M059J (cell line): ENCODE measurements at regions not wholly inside any gene's neighbourhood (a gene's known extent, or its start where the extent isn't known, plus 50 kb on each side); places are given as distances from the start of the nearest gene placed in this dataset.

ENCODE experiments used
- DNase-seq: peaks from one replicate; pipeline ENCODE4 v3.0.0-alpha.2; 2012; ENCODE audit warnings: low read depth

DNA sequence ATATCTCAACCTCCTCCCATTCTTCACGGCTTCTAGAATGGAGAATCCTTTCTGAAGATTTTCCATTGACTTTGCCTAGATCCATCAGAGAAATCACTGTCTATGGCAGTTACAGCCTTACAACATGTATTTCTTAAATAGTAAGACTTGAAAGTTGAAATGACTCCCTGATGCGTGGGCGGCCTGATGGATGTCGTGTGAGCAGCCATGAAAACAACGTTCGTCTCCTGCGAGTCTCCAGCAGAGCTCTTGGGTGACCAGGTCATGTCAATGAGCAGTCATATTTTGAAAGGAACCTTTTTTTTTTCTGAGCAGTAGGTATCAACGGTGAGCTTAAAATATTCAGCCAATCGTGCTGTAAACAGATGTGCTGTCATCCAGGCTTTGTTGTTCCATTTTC lies 139.9 kb upstream of the C14orf180 start:
- no peak for DNase-seq

DNA sequence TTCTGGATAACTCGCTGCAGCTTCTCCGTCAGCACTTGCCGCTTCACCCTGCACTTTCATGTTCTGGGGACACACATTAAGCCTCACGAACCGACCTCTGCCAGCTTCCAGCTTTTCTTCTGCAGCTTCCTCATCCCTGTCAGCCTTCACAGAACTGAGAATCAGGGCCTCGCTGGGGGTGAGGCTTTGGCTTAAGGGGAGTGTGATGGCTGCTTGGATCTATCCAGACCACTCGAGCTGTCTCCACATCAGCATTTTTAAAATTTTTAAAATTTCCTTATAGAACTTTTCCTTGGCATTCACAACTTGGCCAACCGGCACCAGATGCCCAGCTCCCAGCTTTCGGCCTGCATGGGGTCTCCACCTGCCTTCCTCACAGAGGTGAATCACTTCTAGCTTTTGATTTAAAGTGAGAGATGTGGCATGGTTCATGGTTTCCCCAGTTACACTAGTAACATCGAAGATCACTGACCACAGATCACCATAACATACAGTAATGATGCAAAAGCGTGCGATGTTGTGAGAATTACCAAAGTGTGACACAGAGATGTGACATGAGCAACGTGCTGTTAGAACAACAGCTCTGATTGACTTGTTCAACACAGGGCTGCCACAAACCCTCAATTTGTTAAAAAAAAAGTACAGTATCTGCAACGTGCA lies 139.1 kb upstream of the C14orf180 start:
- DNase-seq: no peak

DNA sequence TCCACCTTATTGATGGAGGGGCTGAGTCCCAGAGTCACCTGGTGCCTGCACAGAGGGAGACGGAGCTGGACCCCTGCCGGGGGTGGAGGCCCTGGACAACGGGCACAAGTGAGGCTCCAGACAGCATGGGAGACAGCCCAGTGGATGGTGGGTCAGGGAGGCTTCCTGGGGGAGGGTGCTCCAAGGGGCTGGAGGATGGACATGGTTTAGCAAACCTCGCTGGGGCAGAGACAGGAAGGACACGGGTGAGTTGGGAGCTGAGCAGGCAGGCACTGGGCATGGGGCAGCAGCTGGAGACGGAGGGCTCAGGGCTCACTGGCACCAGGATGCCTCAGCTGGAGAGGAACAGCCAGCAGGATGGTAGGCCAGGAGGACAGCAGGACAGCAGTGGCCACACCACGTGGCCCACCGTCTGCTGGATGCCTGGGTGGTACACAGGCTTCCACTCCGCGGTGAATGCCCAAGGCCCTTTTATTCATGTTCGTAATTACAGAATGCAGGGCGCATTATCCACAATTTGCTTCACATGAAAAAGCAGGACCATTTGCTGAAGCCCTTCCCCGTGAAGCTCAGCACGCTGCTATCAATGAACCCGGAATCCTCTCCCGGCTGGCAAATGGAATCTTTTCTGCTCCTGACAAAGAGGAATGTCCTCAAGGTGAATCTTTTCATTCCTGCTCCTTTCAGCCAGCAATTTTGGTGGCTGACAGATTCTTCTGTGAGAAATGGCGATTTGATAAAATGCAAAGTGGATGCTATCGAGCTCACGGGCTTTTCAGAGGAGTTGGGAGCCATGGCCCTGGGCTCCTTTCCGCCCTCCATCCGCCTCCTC lies 138.1 kb upstream of the C14orf180 start:
- no peak for DNase-seq

DNA sequence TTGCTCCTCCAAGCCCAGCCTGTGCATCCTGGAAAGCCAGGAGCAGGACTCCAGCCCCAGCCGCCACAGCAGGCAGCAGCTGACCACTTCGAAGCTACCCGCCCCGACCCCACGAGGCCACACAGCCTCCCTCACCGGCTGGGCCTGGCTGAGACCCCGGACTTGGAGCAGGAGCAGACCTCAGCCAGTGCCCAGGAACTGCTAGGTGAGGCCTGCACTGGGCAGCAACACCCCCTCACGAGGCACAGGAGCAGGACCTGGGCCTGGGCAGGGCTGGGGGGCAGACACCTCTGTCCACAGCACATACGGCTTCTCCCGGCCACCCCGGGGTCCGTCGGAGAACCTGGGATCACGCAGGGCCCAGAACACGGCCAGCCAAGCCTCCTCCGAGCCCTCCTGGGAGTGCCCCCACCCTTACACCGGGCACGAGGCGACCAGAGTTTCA lies 137.4 kb upstream of the C14orf180 start:
- no peak for DNase-seq

DNA sequence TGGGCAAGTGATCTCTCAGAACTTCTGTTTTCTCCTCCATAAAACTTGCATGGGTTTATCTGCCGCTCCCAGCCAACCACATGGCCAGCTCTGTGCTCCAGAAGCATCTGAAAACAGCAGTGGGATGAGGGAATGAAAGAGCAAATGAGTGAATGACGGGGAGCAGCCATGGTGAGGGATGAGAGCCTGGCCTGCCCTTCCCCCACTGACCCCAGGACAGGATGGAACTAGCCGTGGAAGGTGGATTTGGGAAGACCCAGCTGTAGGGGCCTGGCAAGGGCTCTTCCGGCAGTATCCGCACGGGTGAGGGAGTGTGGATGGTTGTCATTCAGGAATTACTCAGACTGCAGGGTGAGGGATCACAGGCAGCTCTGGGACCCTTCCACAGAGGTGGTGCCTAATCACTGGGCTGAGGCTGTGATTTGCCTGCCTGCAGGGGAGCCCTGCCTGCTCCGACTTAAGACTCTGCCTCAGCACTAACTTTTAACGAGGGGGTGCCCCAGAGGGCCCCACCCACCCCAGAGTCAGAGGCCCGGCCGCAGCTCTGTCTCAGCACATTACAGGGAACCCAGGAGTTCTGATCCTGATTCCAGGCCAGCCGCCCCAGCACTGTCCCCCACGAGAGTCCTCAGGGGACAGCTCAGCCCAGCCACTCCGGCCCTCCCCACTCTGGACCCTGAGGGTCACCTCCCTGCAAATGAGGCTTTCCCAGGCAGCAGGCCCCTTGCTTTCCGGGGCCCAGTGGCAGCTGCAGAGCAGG lies 136.8 kb upstream of the C14orf180 start:
- DNase-seq: no peak

DNA sequence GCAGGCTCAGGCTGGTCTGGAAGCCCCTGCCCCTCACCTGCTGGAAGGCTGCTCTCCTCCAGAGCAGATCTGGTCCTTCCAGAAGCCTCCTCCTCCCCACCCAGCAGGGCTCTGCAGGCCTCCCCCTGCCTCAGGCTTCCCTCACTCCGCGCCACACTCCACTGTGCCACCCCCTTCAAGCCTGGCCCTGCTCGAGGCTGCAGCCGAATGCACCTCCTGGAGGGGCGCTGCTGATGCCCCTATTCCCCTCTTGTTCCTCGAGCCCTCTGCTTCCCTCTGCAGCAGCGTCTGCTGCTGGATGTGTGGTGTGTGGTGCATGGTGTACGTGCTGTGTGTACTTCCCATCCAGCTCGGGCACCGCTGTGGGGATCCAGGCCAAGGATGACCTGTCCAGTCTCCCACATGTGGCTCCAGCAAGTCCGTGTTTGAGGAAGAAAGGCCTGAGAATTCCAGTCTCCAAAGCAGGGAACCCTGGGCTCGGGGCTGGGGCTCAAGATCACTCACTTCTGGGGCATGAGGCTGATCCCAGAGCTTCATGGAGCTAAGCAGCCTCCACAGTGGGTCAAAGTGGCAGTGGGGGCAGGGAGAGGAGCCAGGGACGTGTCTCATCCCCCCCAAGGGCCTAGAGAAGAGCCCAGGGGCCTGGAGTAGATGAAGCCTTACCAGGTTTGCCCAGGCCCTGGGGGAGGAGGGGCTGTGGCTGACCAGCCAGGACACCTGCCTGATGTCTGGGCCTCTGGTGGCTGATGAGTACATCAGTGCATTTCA lies 136.0 kb upstream of the C14orf180 start:
- no peak for DNase-seq

DNA sequence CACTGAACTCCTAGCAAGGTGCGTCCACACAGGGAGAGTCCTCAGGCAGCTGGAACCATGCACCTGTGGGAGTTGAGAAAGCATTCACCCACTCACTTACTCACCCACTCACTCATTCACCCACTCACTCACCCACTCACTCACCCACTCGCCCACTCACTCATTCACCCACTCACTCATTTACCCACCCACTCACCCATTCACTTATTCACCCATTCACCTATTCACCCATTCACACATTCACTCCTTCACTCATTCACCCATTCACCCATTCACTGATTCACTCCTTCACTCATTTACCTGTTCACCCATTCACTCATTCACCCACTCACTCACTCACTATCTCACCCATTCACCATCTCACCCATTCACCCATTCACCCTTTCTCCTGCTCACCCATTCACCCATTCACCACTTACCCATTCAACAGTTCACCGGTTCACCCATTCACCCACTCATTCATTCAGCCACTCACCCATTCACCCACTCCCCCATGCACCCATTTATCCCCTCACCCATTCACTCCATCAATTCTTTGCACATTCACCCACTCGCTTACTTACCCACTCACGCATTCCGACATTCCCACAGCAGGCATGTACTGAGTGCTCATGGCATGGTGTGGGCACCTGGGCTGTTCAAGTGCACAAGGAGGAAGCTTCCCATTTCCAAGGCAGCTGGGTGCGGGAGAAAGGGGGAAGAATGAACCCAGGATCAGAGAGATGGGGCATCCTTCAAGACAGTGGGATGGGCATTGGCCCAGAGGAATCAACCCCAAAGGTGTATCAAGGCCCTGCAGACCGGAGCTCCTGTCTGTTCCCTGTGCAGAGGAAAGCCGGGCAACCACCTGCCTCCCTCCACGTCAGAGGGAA lies 135.2 kb upstream of the C14orf180 start:
- DNase-seq: no peak

DNA sequence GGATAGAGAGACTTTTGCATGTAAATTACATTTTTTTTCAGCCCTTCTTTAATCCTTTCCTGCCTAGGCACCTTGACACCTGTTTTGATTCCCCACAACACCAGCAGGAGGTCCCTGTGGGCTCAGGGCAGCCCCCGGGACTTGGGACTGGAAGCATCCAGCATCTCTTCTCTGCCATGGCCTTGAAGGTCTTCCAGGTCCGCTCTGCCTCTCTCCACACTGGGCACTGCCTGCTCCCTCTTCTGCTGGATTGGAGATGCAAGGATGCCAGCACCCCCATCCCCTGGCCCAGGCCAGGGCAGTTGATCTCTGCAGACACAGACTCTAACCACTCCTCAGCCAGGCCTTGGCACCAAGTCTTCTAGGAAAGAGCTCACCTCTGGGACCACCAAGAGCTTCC lies 134.5 kb upstream of the C14orf180 start:
- DNase-seq: no peak

DNA sequence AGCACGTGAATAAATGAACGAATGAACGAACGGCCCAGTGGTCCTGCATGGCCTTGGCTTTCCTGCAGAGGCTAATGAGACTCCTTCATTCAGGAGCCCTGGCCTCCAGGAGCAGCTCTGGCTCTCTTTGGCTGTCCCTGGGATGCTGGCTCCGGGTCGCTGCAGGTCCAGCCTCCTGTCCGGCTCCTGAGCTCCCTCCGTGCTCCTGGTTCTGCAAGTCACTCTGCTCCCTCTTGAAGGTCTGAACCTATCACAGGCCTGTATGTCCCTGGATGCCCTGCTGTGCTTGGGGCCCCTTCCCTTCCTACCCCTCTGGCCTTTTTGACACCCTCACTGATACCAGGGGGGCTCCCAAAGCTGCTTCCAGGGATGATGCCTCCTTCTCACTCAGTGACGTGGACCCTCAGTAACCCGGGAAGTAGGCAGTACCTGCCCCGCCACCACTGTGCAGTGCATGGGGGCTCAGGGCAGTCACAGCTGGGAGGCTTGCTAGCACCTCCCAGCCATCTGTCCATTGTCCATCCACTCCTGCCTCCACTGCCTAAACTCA lies 133.7 kb upstream of the C14orf180 start:
- no peak for DNase-seq

DNA sequence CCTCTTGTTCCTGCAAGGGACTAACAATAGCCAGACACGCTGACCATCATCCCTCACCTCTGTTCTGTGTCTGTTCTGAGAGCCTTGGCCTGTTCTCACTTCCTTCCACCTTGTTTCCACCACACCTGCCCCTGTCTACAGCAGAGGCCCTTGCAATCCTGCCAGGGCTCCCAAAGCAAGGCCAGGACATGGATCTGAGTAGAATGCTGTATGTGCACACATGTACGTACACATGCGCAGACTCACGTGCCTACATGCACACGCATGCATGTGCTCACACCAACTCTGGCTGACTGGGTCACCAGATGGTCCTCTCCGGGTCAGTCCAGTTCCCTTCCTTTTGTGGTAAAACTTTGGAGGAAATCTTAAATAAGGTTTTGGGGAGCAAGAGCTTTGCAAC lies 133.0 kb upstream of the C14orf180 start:
- no peak for DNase-seq

DNA sequence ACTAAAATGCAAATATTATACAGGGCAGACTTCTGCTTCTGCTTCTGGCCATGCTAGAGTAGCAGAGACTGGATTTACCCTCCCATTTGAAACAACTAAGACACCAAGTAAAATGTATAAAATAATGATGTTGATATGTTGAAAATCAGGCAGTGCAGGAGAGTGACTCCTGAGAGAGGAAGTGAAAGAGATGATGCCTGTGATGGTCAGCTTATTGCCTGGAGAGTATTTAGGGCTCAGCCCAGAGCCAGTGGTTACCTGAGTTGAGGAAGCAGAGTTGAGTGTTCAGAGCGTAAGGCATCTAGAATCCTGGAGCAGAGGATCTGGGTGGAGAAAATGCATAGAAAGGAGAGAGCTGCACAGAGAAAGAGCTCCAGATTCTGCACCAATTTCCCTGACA lies 131.8 kb upstream of the C14orf180 start:
- DNase-seq: no peak

DNA sequence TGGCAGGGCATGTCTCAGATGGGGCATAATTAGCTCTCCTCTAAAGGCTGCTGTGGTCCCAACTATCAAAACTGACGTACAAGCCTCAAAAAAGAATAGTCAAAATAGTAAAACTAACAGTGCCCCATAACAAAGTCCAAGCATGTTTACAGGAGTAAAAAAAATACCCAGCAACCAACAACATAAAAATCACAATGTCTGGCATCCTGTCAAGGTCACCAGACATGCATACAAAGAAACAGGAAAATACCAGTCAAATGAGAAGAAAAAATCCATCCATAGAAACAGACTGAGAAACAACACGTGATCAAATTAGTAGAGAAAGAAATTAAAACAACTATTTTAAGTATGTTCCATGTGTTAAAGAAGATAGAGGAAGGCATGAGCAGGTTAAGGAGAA lies 131.2 kb upstream of the C14orf180 start:
- DNase-seq: no peak

DNA sequence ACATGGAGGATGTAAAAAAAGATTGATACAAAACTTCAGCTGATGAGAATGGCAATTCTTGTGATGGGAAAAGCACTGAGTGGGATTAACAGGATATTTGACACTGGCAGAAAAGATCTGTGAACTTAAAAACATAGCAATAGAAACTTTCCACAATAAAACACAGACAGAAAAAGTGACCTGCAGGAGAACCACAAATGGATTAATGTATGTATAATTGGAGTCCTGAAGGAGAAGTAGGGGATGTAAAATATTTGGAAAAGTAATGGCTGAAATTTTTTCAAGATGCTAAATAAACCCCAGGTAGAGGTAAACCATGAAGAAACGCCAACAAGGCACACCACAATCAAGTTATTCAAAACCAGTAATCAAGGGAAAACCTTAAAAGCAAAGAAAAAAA lies 130.8 kb upstream of the C14orf180 start:
- no peak for DNase-seq

DNA sequence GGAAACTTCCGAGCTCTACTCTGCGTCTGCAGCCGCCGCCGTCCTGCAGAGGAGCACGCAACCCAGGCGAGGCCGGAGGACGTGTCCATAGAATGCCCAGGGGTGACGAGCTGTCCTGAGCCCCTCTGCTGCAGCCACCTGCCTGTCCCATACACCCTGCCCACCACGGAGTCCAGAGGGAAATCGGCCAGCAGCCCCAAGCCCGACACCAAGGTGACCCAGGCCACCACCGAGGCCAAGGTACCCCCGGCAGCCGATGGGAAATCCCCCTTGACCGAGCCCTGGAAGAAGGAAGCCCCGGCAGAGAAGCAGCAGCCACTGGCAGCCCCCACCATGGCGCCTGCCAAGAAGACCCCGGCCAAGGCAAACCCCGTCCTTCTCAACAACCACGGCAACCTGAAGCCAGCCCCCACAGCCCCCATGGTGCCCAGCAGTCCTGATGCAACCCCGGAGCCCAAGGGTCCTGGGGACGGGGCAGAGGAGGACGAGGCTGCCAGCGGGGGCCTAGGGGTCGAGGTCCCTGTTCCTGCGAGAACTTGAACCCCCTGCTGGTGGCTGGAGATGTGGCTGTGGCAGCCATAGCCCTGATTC lies 128.7 kb upstream of the C14orf180 start:
- DNase-seq: no peak

DNA sequence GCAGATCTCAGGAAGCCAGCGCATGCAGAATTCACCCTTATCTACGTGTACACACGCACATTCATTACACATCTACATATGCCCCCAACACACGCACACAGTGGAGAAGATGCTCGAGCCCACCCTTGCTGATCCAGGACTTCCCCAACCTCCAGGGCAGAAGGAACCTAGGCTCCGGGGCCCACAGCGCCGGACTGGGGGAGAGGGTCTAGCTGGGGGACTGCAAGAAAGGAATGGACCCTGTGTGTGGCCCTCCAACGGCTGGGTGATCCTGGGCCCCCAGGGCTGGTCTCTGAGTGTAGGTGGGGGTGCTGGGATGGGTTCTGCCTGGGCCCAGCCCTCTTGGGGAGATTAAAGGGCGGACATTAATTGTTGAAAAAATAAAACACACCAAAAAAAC lies 128.1 kb upstream of the C14orf180 start:
- DNase-seq: no peak

DNA sequence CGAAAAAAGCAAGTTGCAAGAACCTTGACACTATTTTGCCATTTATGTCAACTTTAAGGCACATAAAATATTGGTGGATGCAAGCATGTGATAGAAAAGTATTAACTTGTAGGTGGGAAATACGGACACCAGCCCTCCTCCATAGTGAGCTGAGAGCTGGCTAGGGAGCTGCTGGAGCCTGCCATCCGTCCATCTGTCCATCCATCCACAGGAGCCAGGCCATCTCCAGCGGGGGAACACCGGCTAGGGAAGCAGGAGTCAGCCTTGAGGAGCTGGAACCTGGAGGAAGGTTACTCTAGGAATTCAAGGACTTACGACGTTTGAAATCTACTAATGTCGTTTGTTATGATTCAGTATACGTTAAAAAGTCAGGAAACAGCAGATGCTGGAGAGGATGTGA lies 120.7 kb upstream of the C14orf180 start:
- DNase-seq: no peak

DNA sequence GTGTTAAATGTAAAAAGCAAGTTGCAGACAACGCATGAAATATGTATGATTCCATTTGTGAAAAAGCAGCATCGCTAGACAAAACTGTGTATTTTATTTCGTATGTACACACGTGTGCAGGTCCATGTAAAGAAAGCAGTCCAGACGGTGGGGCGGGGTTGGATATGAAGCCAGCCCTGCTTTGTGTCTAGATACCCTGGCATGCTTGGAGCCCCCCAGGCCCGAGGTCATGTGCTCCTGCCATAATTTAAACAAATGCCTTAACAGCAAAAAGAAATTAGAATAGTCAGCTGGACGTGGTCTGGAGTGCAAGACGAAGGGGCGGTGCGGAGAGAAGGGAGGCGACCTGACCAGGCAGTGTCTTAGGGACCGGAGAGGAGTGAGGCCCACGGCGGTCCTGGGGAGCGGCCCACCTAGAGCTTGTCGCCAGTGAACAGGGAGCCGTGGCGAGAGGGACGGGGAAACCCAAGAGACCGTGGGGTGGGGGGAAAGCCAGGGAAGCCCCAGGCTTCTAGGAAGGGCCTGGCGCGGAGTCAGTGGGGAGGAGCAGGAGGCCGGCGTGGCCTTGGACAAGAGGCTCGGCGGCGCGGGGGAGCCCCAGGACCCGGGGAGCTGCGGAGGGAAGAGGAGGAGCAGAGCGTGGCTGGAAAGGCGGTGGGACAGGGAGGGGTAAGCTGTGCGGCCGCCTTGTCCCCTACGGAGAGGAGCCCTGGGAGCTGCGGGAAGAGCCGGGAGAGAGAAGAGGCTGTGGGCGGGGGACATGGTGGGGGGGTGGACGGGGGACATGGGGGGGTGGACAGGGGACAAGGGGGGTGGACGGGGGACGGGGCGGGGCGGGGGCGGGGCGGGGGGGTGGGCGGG lies 118.5 kb upstream of the C14orf180 start:
- no peak for DNase-seq

DNA sequence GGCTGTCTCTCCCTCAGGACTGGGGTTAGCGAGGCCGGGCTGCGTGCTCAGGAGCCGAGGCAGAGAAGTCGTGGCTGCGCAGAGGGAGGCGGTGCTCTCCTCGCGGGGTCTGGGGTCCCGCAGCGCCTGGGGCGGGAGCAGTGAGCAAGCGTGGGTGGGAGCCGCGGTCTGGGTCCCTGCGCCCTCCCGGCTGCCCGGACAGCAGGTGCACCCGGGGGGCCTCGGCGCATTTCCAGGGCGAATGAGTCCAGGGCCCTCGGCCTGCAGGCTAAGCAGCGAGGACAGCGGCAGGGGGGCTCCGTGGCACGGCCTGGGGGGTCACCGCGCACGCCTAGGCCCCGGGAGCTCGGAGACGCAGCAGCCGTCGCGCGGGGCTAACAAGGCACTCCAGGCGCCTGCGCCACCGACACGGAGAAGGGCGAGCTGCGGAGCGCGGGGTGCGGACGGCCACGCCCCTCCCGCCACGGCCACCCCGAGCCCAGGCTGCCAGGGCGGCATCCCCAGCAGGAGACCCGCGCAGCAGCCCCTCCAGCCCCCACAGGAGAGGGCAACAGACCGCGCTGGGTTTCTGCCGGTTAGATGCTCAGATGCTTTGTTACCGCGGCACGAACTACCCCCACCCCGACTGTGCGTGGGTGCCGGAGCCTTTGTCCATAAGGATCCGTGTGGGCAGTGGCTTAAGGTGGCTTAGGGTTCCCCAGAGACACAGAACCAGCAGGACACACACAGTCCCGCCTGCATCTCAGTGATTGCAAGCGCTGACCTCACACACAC lies 117.7 kb upstream of the C14orf180 start:
- DNase-seq: no peak
